HG02610 (cell line): ENCODE measurements at regions not wholly inside any gene's neighbourhood (a gene's known extent, or its start where the extent isn't known, plus 50 kb on each side); places are given as distances from the start of the nearest gene placed in this dataset.

Experiments used
- ATAC-seq: cut with Tn5 transposase; IDR thresholded peaks from one replicate; pipeline ENCODE4 v1.9.1; 2021; ENCODE audit warnings: mild to moderate bottlenecking, moderate library complexity; ENCODE audit not compliant: unreplicated experiment

DNA sequence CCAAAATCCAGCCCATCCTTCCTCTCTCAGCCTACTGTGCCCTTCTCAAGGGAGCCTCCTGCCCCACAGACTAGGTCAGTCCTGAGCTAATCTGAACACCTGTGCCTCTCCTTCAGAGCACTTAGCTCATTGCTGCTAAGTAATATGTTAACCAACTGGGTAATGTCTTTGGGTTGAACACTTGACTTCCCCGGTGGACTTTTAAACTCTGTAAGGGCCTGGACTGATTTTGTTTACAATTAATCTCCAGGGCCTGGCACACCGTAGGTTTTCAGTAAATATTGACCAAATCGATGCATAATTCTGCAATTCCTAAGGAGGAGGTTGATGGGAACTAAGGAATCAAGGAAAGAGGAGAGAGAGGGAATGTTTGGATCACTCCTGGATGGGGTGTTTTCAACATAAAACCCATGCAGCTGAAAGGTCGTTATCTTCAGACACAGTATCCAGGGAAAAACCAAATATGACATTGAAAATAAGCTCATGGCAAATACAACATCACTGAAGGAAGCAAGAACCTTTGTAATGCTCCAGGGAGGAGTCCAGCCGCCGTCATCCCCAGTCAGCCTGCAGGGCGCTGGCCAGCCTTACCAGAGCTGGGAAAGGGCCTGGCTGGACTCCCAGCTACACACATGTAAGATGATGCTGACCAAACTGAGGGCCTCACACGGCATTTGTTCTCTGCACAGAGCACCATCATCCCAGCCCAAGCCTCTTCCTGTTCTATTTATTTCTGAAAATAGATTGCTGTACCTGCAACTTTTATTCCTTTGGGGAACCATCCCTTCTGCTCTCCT, 166.3 kb downstream of the C5orf15 start:
- ATAC-seq, result no peak

DNA sequence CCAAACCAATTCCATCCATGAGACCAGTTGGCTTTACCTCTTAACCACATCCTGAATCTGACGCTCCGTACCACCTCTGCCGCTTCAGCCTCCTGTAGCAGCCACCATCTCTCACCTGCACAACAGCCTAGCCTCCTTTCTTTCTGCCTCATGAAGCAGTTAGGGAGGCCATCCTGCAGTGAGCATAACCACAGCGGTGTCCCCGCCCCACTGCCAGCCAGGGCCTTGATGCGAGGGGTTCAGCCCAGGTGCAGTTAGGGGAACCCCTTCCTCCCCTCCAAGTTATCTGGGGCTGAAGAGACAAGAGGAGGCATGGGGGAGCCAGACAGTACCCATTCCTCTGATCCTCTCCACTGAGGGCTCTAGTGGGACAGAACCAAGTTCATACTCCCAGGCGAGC, 167.0 kb downstream of the C5orf15 start:
- no peak for ATAC-seq

GRCh38 chr5:133799571-133800237, 168.7 kb downstream of the C5orf15 start:
- no peak for ATAC-seq

DNA sequence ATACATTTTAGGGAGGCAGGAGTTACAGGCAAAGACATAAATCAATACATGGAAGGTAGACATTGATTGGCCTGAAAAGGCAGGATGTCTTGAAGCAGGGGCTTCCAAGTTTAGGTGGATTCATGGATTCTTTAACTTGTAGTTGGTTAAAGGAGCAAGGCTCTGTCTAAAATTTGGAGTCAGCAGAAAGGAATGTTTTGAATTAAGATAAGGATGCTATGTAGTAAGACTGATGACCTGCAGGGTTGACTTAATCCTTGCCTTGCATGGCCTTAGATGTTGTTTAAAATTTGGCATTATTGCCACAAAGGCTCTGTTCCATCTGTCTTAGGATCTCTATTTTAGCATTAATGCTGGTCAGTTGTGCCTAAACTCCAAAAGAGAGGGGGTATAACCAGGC, 171.3 kb downstream of the C5orf15 start:
- no peak for ATAC-seq

DNA sequence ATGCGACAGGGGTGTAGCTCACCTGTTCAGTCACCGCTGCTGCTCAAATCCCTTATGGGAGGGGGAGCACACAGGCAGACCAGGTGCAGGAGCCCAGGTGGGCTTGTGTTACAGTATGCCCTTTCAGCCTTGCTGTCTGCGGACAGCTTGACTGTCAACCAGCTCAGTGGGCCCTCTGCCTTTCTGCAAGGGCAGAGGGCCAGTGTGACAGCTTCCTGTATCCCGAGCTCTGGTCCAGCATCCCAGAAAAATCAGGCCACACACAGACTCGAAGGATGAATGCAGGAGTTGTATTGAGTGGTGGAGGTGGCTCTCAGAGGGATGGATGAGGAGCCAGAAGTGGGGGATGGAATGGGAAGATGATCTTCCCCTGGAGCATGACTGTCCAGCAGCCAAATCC, 172.2 kb downstream of the C5orf15 start:
- no peak for ATAC-seq

DNA sequence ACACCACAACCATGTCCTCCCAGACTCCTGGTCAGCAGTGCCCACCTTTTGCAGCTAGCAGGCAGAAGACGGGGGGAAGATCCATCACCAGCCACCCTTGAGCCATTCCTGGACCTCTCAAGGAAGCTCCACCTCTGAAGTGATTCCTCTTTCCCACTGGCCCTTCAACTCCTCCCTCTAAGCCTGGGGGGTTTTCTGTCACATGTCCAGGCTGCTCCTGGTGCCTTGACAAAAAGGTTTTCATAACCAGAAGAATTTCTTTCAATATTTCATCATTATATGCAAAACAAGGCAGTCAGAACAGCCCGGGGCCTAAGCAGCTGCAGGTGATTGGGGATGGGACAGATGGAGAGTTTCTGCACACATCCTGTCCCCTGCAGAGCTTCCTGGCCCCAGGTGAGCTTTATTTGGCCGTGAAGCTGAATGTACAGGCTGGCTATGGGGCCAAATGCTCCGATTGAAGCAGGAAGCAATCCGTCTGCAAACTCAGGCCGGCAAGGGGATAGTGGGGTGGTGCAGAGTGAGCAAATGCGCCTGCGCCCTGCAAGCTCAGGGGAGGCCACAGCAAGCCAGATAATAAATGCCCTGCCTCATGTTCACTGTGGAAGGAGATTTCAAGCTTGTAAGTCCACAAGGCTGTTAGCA, 173.5 kb downstream of the C5orf15 start:
- ATAC-seq, result no peak

DNA sequence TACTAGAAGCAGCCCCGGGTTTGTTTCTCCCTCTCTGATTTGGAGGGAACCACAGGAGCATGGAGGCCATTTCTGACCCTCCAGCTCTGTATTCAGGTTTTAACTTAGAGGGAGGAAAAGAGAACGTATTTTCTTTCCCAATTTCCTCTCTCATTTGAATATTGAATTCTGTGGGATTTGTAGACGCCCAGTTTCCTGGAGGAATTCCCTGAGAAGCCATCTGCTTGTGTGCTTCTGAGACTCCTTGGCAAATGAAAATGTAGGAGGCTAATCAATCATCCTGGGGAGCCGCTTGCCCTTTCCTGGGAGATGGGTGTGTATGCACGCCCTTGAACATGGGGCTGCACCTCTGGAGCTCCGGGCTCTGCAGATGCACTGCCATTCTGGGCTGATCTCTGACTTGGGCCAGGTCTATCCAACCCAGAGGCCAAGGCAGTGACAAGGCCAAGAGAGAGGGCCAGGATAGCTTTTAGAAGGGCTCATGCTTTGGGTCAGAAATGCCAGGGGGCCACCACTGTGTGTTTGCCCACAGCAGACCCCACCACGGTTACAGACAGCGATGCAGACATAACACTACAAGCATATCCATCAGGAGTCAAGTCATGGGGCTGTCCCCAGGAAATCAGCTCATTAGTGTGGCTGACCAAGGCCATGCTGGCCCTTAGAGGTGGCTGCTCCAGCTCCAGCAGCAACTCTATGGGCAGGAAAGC, 174.5 kb downstream of the C5orf15 start:
- ATAC-seq, result no peak

GRCh38 chr5:133792655-133793054, 175.8 kb downstream of the C5orf15 start:
- no peak for ATAC-seq

GRCh38 chr5:133792024-133792423, 176.4 kb downstream of the C5orf15 start:
- no peak for ATAC-seq

GRCh38 chr5:133790898-133791297, 177.5 kb downstream of the C5orf15 start:
- ATAC-seq, result no peak

- no peak for ATAC-seq
Measured at GRCh38 chr5:133789428-133789827, 177.1 kb upstream of the FSTL4 start.

DNA sequence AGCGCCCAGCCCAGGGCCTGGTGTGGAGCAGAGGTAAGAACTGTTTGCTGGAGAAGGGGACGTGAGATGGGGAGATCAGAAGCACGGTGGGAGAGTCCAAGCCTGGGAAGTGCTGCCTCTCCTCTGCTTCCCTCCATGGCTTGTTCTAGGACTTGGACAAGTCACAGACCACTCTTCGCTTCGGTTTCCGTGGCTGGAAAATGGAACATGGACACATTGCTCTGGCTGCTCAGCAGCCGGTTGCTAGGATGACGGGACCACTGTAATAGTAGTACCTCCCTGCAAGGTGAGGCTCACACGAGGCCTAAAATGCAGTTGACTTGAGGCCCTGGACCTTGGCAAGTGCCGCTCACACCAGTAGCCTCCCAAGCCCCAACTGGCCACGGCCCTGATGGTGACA, 175.8 kb upstream of the FSTL4 start:
- no peak for ATAC-seq

GRCh38 chr5:133786420-133786819, 174.1 kb upstream of the FSTL4 start:
- ATAC-seq, result no peak

DNA sequence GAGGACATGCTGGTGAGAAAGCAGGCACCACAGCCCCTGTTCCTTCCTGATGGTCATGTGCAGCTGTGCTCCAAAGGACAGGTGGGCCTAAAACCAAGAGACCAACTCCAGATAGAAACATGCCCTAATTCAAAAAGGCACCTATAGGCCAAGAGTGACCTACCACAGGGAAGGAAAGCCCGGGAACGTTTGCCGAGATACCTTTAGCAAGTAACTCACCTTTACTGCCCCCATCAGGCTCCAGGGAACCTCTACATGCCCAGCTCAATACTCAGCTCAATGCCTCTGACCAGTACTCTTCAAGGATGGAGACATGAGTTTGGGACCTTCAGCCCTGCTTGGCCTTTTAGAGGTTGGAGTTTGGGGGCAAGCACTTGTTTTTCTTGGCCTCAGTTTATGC, 172.8 kb upstream of the FSTL4 start:
- no peak for ATAC-seq

DNA sequence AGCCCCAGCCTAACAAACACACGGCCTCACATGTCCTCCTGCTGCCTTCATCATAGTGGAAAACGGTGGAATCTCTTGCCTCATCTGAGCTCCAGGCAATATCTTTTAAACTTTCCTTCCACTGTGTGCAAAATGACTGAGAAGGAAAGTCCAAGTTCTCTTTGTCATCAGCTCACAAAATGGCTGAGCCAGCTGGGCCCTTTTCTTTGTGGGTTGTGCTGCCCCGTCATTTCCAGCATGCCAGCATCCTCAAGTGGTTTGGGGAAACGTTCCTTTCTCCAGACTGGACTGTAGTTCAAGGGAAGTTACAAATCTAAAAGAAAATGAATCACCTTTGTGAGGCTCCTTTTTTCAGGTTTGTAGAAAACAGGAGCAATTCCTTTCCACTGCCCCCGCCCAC, 171.1 kb upstream of the FSTL4 start:
- ATAC-seq, result no peak

GRCh38 chr5:133782736-133783135, 170.4 kb upstream of the FSTL4 start:
- no peak for ATAC-seq

GRCh38 chr5:133781436-133782225, 169.3 kb upstream of the FSTL4 start:
- no peak for ATAC-seq

DNA sequence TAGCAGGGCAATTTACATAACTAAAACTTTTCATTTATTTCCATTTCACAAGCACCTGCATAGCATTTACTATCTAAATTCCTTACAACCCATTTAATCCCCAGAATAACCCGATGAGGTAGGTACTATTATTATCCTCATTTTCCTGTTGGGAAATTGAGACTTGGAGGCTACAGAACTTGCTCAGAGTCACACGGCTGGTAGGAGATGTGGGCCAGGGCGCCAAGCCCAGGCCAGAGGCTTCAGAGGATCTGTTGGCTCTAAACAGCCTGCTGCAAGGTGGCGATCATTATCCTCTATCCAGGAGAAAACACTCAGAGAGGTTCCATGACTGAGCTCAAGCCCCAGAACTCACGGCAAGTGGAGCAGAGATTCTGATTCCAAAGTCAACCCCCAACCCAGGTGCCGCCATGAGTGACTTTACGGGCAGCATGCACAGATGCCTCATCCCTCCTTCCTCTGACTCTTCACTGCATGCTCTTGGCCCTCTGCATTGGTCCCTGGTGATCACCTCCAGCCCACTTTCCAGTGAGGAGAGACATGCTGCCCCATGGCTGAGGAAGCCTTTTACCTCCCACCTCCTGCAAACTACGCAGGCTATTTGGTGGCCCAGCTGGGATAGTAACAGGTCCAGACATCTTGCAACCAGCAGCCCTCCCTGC, 168.4 kb upstream of the FSTL4 start:
- no peak for ATAC-seq

DNA sequence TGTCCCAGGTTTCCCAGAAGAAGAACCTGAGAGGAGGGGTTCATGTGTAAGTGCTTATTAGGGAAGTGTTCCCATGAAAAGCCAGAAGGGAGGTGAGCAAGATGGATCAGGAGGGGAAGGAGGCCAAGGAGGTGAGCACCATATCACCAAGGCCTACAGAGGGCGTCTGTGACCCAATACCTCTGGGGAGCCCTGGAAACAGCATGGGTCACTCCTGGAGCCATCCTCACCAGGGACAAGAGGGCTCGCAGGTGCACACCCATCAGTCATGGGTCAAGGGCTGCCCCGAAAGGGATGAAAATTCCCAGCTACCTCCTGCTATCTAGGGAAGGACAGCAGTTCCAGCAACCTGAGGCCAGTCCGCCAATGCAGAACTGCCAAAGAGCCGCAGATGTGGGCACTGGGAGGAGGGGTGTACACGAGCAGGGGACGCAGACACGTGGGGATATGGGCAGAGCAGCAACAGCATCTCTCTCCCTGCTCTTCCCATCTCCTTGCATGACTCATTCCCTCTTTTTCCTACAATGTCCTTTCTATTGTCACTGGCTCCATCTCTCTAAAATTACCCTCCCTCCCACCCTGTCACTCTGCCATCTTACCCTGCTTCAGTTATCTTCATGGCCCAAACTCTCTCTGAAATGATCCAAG, 167.6 kb upstream of the FSTL4 start:
- no peak for ATAC-seq

- ATAC-seq, result no peak
Measured at GRCh38 chr5:133778636-133779035, 166.3 kb upstream of the FSTL4 start.
